Keratinocyte (primary cell): ENCODE measurements at regions not wholly inside any gene's neighbourhood (a gene's known extent, or its start where the extent isn't known, plus 50 kb on each side); places are given as distances from the start of the nearest gene placed in this dataset.

Experiments used
- DNase-seq: peaks from one replicate; pipeline ENCODE4 v3.0.0-alpha.2; 2011; ENCODE audit warnings: low read depth, missing footprints, low spot score
- FAIRE-seq: peaks from 2 replicates; lab custom pipeline; 2011; peaks lifted over from hg19 to GRCh38; lab: Jason Lieb, UNC
- H2AFZ ChIP-seq: 2 replicates; pipeline ENCODE4 v1.6.0; 2012; ENCODE audit warnings: low read length, control low read depth, inconsistent platforms; ENCODE audit not compliant: control insufficient read depth
- H3K27ac ChIP-seq: 2 replicates; pipeline ENCODE4 v1.5.1; 2011; ENCODE audit warnings: low read length; ENCODE audit not compliant: control insufficient read depth, insufficient read depth
- H3K27me3 ChIP-seq: 3 replicates; pipeline ENCODE4 v1.6.0; 2011; ENCODE audit warnings: low read length; ENCODE audit not compliant: control insufficient read depth, insufficient read depth; ENCODE audit errors: extremely low read depth
- H3K36me3 ChIP-seq, 2 experiments: 2 replicates in 1 of 2; 3 replicates in 1 of 2; pipeline ENCODE4 v1.5.1; 2011; ENCODE audit warnings: low read length in 2 of 2, mild to moderate bottlenecking in 1 of 2; ENCODE audit not compliant: control insufficient read depth in 2 of 2, insufficient read depth in 2 of 2; ENCODE audit errors: extremely low read depth in 1 of 2
- H3K4me1 ChIP-seq: 3 replicates; pipeline ENCODE4 v1.5.1; 2011; ENCODE audit warnings: low read length; ENCODE audit not compliant: control insufficient read depth, insufficient read depth; ENCODE audit errors: extremely low read depth
- H3K4me2 ChIP-seq: 3 replicates; pipeline ENCODE4 v1.6.0; 2011; ENCODE audit warnings: low read depth, low read length; ENCODE audit not compliant: control insufficient read depth, insufficient read depth; ENCODE audit errors: extremely low read depth
- H3K4me3 ChIP-seq, 3 experiments: fragments of 200-600 bp in 1 of 3; sonication (generic) in 1 of 3; 2 replicates in 2 of 3; 3 replicates in 1 of 3; pipeline ENCODE4 v1.5.1; 2011 to 2016; ENCODE audit warnings: low read length in 3 of 3, mild to moderate bottlenecking in 3 of 3, control low read depth in 2 of 3, inconsistent platforms in 1 of 3, low read depth in 1 of 3, mixed read lengths in 1 of 3, mixed run types in 1 of 3, moderate library complexity in 1 of 3; ENCODE audit not compliant: control insufficient read depth in 2 of 3, insufficient read depth in 2 of 3; ENCODE audit errors: extremely low read depth in 1 of 3
- H3K79me2 ChIP-seq: 2 replicates; pipeline ENCODE4 v1.6.0; 2012; ENCODE audit warnings: low read length; ENCODE audit not compliant: control insufficient read depth, insufficient read depth
- H3K9ac ChIP-seq: 3 replicates; pipeline ENCODE4 v1.6.0; 2011; ENCODE audit warnings: low read length; ENCODE audit not compliant: control insufficient read depth, insufficient read depth; ENCODE audit errors: extremely low read depth
- H3K9me1 ChIP-seq: 3 replicates; pipeline ENCODE4 v1.6.0; 2011; ENCODE audit warnings: low read length; ENCODE audit not compliant: control insufficient read depth, insufficient read depth; ENCODE audit errors: extremely low read depth
- H3K9me3 ChIP-seq: 2 replicates; pipeline ENCODE4 v1.5.1; 2012; ENCODE audit warnings: low read depth, low read length; ENCODE audit not compliant: control insufficient read depth
- H4K20me1 ChIP-seq: 3 replicates; pipeline ENCODE4 v1.6.0; 2011; ENCODE audit warnings: low read length; ENCODE audit not compliant: control insufficient read depth, insufficient read depth; ENCODE audit errors: extremely low read depth
- CTCF ChIP-seq, 3 experiments: IDR thresholded peaks in 1 of 3; conservative IDR thresholded peaks in 1 of 3; optimal IDR thresholded peaks in 1 of 3; 2 replicates in 2 of 3; 3 replicates in 1 of 3; pipeline versions ENCODE3 to v1.5.1; 2011; ENCODE audit warnings: low read length in 3 of 3, mild to moderate bottlenecking in 3 of 3, moderate library complexity in 2 of 3, control low read depth in 1 of 3, inconsistent platforms in 1 of 3; ENCODE audit not compliant: insufficient read depth in 2 of 3; ENCODE audit errors: extremely low read depth in 1 of 3
- EZH2 ChIP-seq: IDR thresholded peaks from one replicate; pipeline ENCODE4 v1.6.1; 2012; ENCODE audit warnings: inconsistent platforms, mild to moderate bottlenecking, low read length, moderate library complexity
- dilution Hi-C: fragments of 300-500 bp; cut with MboI; formaldehyde crosslinking; loops from one replicate; pipeline ENCODE4 v1.7.0; 2020; ENCODE audit warnings: low sequenced_read_pairs; ENCODE audit not compliant: extremely low pct_ligation_motif_present

- FAIRE-seq = no peak
- no peaks in the 10 kb centered on the region for H3K27me3 ChIP-seq
- H3K27ac ChIP-seq = no peak overlapping the region
- H3K36me3 ChIP-seq = no peaks in the 10 kb centered on the region
- TF ChIP-seq EZH2 = no peak
- no peak for TF ChIP-seq CTCF (optimal IDR thresholded peaks at IDR 0.05 in 1 of 3, IDR thresholded peaks at IDR 0.05 in 1 of 3, conservative IDR thresholded peaks at IDR 0.05 in 1 of 3; ENCODE audit: extremely low read depth in 1 of 3, insufficient read depth in 2 of 3, low read length in 3 of 3)
- no peaks in the 10 kb centered on the region for H3K79me2 ChIP-seq
- no peaks in the 10 kb centered on the region for H3K9me3 ChIP-seq
- H2AFZ ChIP-seq = no peak overlapping the region
- no peak overlapping the region for H3K4me3 ChIP-seq
- H3K9ac ChIP-seq = no peak overlapping the region
- H3K4me1 ChIP-seq = no peaks in the 10 kb centered on the region
- dilution Hi-C loops = no loop called here
- H3K9me1 ChIP-seq = no peaks in the 10 kb centered on the region
- DNase-seq = no peak
- no peak overlapping the region for H3K4me2 ChIP-seq
- no peaks in the 10 kb centered on the region for H4K20me1 ChIP-seq
These were observed 244.8 kb downstream of the LRRN1 start for GRCh38 chr3:4043867-4044575.

GRCh38 chr3:4044619-4045018 is 245.4 kb downstream of the LRRN1 start:
- no peaks in the 10 kb centered on the region for H4K20me1 ChIP-seq
- H3K27me3 ChIP-seq = no peaks in the 10 kb centered on the region
- H3K4me1 ChIP-seq = no peaks in the 10 kb centered on the region
- no peaks in the 10 kb centered on the region for H3K36me3 ChIP-seq
- H3K9me3 ChIP-seq = no peaks in the 10 kb centered on the region
- no peak overlapping the region for H2AFZ ChIP-seq
- H3K79me2 ChIP-seq = no peaks in the 10 kb centered on the region
- TF ChIP-seq CTCF (optimal IDR thresholded peaks at IDR 0.05 in 1 of 3, IDR thresholded peaks at IDR 0.05 in 1 of 3, conservative IDR thresholded peaks at IDR 0.05 in 1 of 3; ENCODE audit: extremely low read depth in 1 of 3, insufficient read depth in 2 of 3, low read length in 3 of 3) (no peak), EZH2 (no peak)
- no peaks in the 10 kb centered on the region for H3K9me1 ChIP-seq
- H3K9ac ChIP-seq = no peak overlapping the region
- no peak overlapping the region for H3K27ac ChIP-seq
- FAIRE-seq (no peak), DNase-seq (no peak)
- H3K4me3 ChIP-seq = no peak overlapping the region
- no peak overlapping the region for H3K4me2 ChIP-seq
- dilution Hi-C loops = no loop called here
